Breast epithelium (tissue), 3 donors: ENCODE measurements at regions not wholly inside any gene's neighbourhood (a gene's known extent, or its start where the extent isn't known, plus 50 kb on each side); places are given as distances from the start of the nearest gene placed in this dataset.

Experiments
- POLR2A ChIP-seq: fragments of 450-650 bp; IDR thresholded peaks from one replicate; pipeline ENCODE4 v1.6.1; 2016; ENCODE audit warnings: antibody characterized with exemption, mild to moderate bottlenecking, moderate library complexity
- POLR2AphosphoS5 ChIP-seq, 3 donors: sonication (generic); formaldehyde crosslinking; IDR thresholded peaks; one replicate each; pipeline ENCODE4 v1.6.1; 2017; ENCODE audit warnings: antibody characterized with exemption in 3 of 3
- TF ChIP-seq, protein P1 (sequence below), 3 donors: fragments of 450-650 bp; IDR thresholded peaks; one replicate each; pipeline ENCODE4 v1.5.1; 2016 to 2017; ENCODE audit warnings: antibody characterized with exemption in 3 of 3, mild to moderate bottlenecking in 3 of 3, moderate library complexity in 3 of 3

DNA sequence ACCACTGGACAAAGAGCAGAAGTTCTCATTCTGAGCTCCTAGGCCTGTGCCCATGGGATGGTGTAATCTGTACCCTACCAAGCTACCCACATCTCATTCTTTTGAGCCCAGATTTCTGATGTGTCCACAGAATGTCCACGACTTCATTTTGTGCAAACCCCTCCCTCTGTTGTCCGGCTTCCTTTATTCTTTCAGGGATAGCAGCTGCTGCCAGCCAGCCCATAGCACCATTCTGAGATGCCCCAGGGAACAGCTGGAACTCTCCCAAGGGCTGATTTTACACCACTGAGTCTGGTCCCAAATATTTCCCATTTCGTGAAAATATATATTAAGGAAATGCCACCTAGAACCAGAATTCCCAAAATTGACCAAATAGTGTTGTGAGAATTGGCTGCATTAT is 236.6 kb downstream of the SATB1 start:
- TF ChIP-seq, protein P1, sequence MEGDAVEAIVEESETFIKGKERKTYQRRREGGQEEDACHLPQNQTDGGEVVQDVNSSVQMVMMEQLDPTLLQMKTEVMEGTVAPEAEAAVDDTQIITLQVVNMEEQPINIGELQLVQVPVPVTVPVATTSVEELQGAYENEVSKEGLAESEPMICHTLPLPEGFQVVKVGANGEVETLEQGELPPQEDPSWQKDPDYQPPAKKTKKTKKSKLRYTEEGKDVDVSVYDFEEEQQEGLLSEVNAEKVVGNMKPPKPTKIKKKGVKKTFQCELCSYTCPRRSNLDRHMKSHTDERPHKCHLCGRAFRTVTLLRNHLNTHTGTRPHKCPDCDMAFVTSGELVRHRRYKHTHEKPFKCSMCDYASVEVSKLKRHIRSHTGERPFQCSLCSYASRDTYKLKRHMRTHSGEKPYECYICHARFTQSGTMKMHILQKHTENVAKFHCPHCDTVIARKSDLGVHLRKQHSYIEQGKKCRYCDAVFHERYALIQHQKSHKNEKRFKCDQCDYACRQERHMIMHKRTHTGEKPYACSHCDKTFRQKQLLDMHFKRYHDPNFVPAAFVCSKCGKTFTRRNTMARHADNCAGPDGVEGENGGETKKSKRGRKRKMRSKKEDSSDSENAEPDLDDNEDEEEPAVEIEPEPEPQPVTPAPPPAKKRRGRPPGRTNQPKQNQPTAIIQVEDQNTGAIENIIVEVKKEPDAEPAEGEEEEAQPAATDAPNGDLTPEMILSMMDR (IDR thresholded peaks at IDR 0.05) = no peak
- TF ChIP-seq POLR2A (no peak), POLR2AphosphoS5 (IDR thresholded peaks at IDR 0.05) (no peak)
